Stomach (tissue), 8 donors: ENCODE measurements at regions not wholly inside any gene's neighbourhood (a gene's known extent, or its start where the extent isn't known, plus 50 kb on each side); places are given as distances from the start of the nearest gene placed in this dataset.
A peak's percentile ranks its signal among the peaks of the same experiment; 100 is the strongest.

Experiments
- DNase-seq, 2 donors: peaks; one replicate each; pipeline versions ENCODE4 v3.0.0 to v3.0.0-alpha.2; 2013 to 2019
- H3K27ac ChIP-seq, 5 donors: fragments of 200-600 bp in 4 of 5; sonication (generic) in 4 of 5; one replicate each; pipeline ENCODE4 v1.5.1; 2013 to 2019; ENCODE audit warnings: mild to moderate bottlenecking in 1 of 5, moderate library complexity in 1 of 5
- H3K27me3 ChIP-seq, 3 donors: fragments of 200-600 bp; sonication (generic); one replicate each; pipeline ENCODE4 v1.5.1; 2017 to 2019; ENCODE audit warnings: mixed run types in 1 of 3
- H3K36me3 ChIP-seq, 4 donors: fragments of 200-600 bp; sonication (generic); 1 replicate in 3 of 4; 2 replicates in 1 of 4; pipeline ENCODE4 v1.5.1; 2016 to 2019
- H3K4me1 ChIP-seq, 4 donors: fragments of 200-600 bp; sonication (generic); one replicate each; pipeline ENCODE4 v1.5.1; 2016 to 2019
- H3K4me3 ChIP-seq, 4 donors: fragments of 200-600 bp; sonication (generic) in 3 of 4; one replicate each; pipeline ENCODE4 v1.5.1; 2016 to 2019; ENCODE audit warnings: mild to moderate bottlenecking in 1 of 4
- H3K9me3 ChIP-seq, 4 donors: fragments of 200-600 bp; sonication (generic); one replicate each; pipeline ENCODE4 v1.5.1; 2016 to 2019
- EP300 ChIP-seq: sonication (generic); formaldehyde crosslinking; IDR thresholded peaks from one replicate; pipeline ENCODE4 v1.6.1; 2017; ENCODE audit warnings: antibody characterized with exemption
- POLR2A ChIP-seq, 4 donors: fragments of 450-650 bp; IDR thresholded peaks; one replicate each; pipeline ENCODE4 v1.6.1; 2016; ENCODE audit warnings: antibody characterized with exemption in 4 of 4, control low read depth in 2 of 4, mild to moderate bottlenecking in 1 of 4, moderate library complexity in 1 of 4
- POLR2AphosphoS5 ChIP-seq, 3 donors: sonication (generic); formaldehyde crosslinking; IDR thresholded peaks; one replicate each; pipeline ENCODE4 v1.6.1; 2016; ENCODE audit warnings: antibody characterized with exemption in 3 of 3
- WGBS, 5 donors: extraction: QIAGEN DNeasy Blood & Tissue Kit in 3 of 5; methylation state at CpG; one replicate each; pipeline versions ENCODE4 v1.1.5 to v1.1.7; 2013 to 2018; 5-methylcytosine and 5-hydroxymethylcytosine counted together
- intact Hi-C: fragments of 100-400 bp; cut with DNase I; formaldehyde crosslinking; loops from one replicate; pipeline ENCODE4 v1.15.1; 2023; ENCODE audit warnings: low total_unique reads
- TF ChIP-seq, protein P1 (sequence below), 7 experiments: fragments of 450-650 bp in 4 of 7; fragments of 200-600 bp in 3 of 7; sonication (generic) in 3 of 7; IDR thresholded peaks; one replicate each; pipeline ENCODE4 v1.5.1; 2016 to 2019; ENCODE audit warnings: antibody characterized with exemption in 7 of 7, control low read depth in 2 of 7, mild to moderate bottlenecking in 1 of 7
- donor health status: healthy with polysubstance abuse.
- donor health status: Bipolar disorder and iron deficiency.
- donor health status: healthy.

DNA sequence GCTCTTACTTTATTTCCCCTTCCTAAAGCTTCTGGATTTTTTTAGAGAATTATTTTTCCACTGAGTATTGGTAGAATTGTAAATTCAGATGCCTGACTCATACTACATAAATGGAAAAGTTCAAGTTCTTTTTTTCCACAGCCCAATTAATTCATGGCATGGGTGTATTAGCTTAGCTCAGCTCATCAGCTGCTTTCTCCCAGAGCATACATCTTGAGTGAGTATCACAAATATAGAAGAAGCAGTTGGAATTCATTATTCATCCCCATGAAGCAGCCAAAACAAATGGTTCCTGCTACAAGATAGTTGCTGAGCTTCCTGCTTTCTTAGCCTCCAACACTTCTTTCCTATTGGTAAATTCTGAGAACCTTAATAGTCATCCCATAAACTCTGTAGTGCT, 105.1 kb downstream of the C12orf50 start:
- H3K4me1 ChIP-seq: no peaks in the 10 kb centered on the region
- intact Hi-C loops: no loop called here
- H3K9me3 ChIP-seq: no peaks in the 10 kb centered on the region
- no peaks in the 10 kb centered on the region for H3K27me3 ChIP-seq
- no peak for TF ChIP-seq POLR2AphosphoS5 (IDR thresholded peaks at IDR 0.05)
- TF ChIP-seq, protein P1, sequence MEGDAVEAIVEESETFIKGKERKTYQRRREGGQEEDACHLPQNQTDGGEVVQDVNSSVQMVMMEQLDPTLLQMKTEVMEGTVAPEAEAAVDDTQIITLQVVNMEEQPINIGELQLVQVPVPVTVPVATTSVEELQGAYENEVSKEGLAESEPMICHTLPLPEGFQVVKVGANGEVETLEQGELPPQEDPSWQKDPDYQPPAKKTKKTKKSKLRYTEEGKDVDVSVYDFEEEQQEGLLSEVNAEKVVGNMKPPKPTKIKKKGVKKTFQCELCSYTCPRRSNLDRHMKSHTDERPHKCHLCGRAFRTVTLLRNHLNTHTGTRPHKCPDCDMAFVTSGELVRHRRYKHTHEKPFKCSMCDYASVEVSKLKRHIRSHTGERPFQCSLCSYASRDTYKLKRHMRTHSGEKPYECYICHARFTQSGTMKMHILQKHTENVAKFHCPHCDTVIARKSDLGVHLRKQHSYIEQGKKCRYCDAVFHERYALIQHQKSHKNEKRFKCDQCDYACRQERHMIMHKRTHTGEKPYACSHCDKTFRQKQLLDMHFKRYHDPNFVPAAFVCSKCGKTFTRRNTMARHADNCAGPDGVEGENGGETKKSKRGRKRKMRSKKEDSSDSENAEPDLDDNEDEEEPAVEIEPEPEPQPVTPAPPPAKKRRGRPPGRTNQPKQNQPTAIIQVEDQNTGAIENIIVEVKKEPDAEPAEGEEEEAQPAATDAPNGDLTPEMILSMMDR (IDR thresholded peaks at IDR 0.05): no peak
- no peak for TF ChIP-seq EP300
- TF ChIP-seq POLR2A (IDR thresholded peaks at IDR 0.05): no peak
- H3K36me3 ChIP-seq: no peaks in the 10 kb centered on the region
- DNase-seq: no peak
- no peak overlapping the region for H3K27ac ChIP-seq
- no peak overlapping the region for H3K4me3 ChIP-seq

- no peak for DNase-seq
- Histone ChIP-seq H3K27ac (no peak overlapping the region), H3K9me3 (no peaks in the 10 kb centered on the region), H3K27me3 (no peaks in the 10 kb centered on the region), H3K4me3 (no peak overlapping the region), H3K4me1 (no peaks in the 10 kb centered on the region), H3K36me3 (no peaks in the 10 kb centered on the region)
- no peak for TF ChIP-seq POLR2AphosphoS5 (IDR thresholded peaks at IDR 0.05)
- intact Hi-C loops: no loop called here
- 62 to 77% (median 75%) methylated on average over 3 of the region's 3 CpGs for WGBS, 5 donors
Measured at GRCh38 chr12:87923361-87923760, 105.8 kb downstream of the C12orf50 start.

GRCh38 chr12:87922736-87923135, 106.5 kb downstream of the C12orf50 start:
- Histone ChIP-seq H3K27ac (no peak overlapping the region), H3K9me3 (no peaks in the 10 kb centered on the region), H3K4me3 (no peak overlapping the region), H3K4me1 (no peaks in the 10 kb centered on the region), H3K36me3 (no peaks in the 10 kb centered on the region), H3K27me3 (no peaks in the 10 kb centered on the region)
- intact Hi-C loops: no loop called here
- 50 to 67% (median 67%) methylated on average over 2 of the region's 2 CpGs for WGBS, 5 donors
- TF ChIP-seq, protein P1 (IDR thresholded peaks at IDR 0.05): no peak
- TF ChIP-seq POLR2AphosphoS5 (IDR thresholded peaks at IDR 0.05) (no peak), EP300 (no peak), POLR2A (IDR thresholded peaks at IDR 0.05) (no peak)
- peak in 1 of 2 donors; percentile 4 for DNase-seq

GRCh38 chr12:87921621-87922020, 107.6 kb downstream of the C12orf50 start:
- Histone ChIP-seq H3K27me3 (no peaks in the 10 kb centered on the region), H3K27ac (no peak overlapping the region), H3K4me3 (no peak overlapping the region), H3K4me1 (no peaks in the 10 kb centered on the region), H3K9me3 (no peaks in the 10 kb centered on the region), H3K36me3 (no peaks in the 10 kb centered on the region)
- intact Hi-C loops: no loop called here
- 58 to 74% (median 67%) methylated on average over 4 of the region's 4 CpGs for WGBS, 5 donors
- TF ChIP-seq, protein P1 (IDR thresholded peaks at IDR 0.05): no peak
- DNase-seq: no peak

GRCh38 chr12:87920139-87920538, 109.1 kb downstream of the C12orf50 start:
- Histone ChIP-seq H3K36me3 (no peaks in the 10 kb centered on the region), H3K27ac (no peak overlapping the region), H3K9me3 (no peaks in the 10 kb centered on the region), H3K4me1 (no peaks in the 10 kb centered on the region), H3K27me3 (no peaks in the 10 kb centered on the region), H3K4me3 (no peak overlapping the region)
- intact Hi-C loops: no loop called here
- TF ChIP-seq, protein P1 (IDR thresholded peaks at IDR 0.05): no peak
- TF ChIP-seq EP300 (no peak), POLR2AphosphoS5 (IDR thresholded peaks at IDR 0.05) (no peak)
- DNase-seq: no peak
